ENCODE measurements at regions not wholly inside any gene's neighbourhood (a gene's known extent, or its start where the extent isn't known, plus 50 kb on each side); places are given as distances from the start of the nearest gene placed in this dataset.

- no peak overlapping the region for H3K4me3 ChIP-seq (replicated peaks; ENCODE audit: low read depth, low read length)
- no peak for TF ChIP-seq CTCF (IDR thresholded peaks at IDR 0.05; ENCODE audit: low read length, missing control alignments)
- no peak for DNase-seq (ENCODE audit: low read depth)
These were observed 154.5 kb upstream of the RBMS1 start for GRCh38 chr2:160647967-160648685.

- no peak for DNase-seq (ENCODE audit: low read depth)
- H3K4me3 ChIP-seq (replicated peaks; ENCODE audit: low read depth, low read length): no peak overlapping the region
- no peak for TF ChIP-seq CTCF (IDR thresholded peaks at IDR 0.05; ENCODE audit: low read length, missing control alignments)
These were observed 156.1 kb upstream of the RBMS1 start for GRCh38 chr2:160649698-160650097.

- no peak overlapping the region for H3K4me3 ChIP-seq (replicated peaks; ENCODE audit: low read depth, low read length)
- no peak for TF ChIP-seq CTCF (IDR thresholded peaks at IDR 0.05; ENCODE audit: low read length, missing control alignments)
These were observed 156.8 kb upstream of the RBMS1 start for GRCh38 chr2:160650196-160651118.

GRCh38 chr2:160651416-160652200, 158.0 kb upstream of the RBMS1 start:
- peak; percentile 62 for DNase-seq (ENCODE audit: low read depth)
- H3K4me3 ChIP-seq (replicated peaks; ENCODE audit: low read depth, low read length): no peak overlapping the region

More at GRCh38 chr2:160650196-160651118, 156.8 kb upstream of the RBMS1 start:
- DNase-seq (ENCODE audit: low read depth): no peak

GRCh38 chr2:160652236-160652635, 158.6 kb upstream of the RBMS1 start:
- no peak for TF ChIP-seq CTCF (IDR thresholded peaks at IDR 0.05; ENCODE audit: low read length, missing control alignments)
- no peak overlapping the region for H3K4me3 ChIP-seq (replicated peaks; ENCODE audit: low read depth, low read length)
- DNase-seq (ENCODE audit: low read depth): peak; percentile 56

More at GRCh38 chr2:160651416-160652200, 158.0 kb upstream of the RBMS1 start:
- no peak for TF ChIP-seq CTCF (IDR thresholded peaks at IDR 0.05; ENCODE audit: low read length, missing control alignments)

GRCh38 chr2:160657196-160657595, 163.6 kb upstream of the RBMS1 start:
- H3K4me3 ChIP-seq (replicated peaks; ENCODE audit: low read depth, low read length): no peak overlapping the region
- no peak for TF ChIP-seq CTCF (IDR thresholded peaks at IDR 0.05; ENCODE audit: low read length, missing control alignments)
- peak; percentile 39 for DNase-seq (ENCODE audit: low read depth)

Data from fibroblast of pulmonary artery (primary cell).